PC-3 (cell line): ENCODE measurements at regions not wholly inside any gene's neighbourhood (a gene's known extent, or its start where the extent isn't known, plus 50 kb on each side); places are given as distances from the start of the nearest gene placed in this dataset.

Experiments used
- EZH2 ChIP-seq: fragments of 300-600 bp; sonication (generic); IDR thresholded peaks from one replicate; pipeline ENCODE4 v1.6.1; 2017; ENCODE audit warnings: antibody characterized with exemption, mild to moderate bottlenecking, low read length; ENCODE audit not compliant: unreplicated experiment
- TF ChIP-seq, protein P1 (sequence below): fragments of 300-600 bp; sonication (generic); conservative IDR thresholded peaks from 2 replicates; pipeline ENCODE4 v1.5.1; 2017; ENCODE audit warnings: antibody characterized with exemption, low read depth, mild to moderate bottlenecking, low read length

DNA sequence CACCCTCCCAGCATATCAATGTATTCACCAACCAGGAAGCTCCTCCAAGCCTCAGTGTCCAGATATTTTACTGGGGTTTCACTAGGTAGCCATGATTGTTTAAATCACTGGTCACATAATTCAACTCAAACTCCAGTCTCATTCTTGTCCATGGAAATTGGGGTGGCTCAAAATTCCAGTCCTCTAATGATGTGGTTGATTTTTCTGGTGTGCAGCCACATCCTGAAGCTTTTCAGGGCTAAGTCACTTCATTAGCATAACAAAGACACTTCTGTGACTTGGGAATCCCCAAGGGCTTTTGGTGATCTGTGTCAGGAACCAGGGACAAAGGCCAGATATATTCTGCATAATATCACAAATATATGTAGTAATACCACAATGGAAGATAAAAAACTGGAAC, 786.9 kb upstream of the IGFBP3 start:
- TF ChIP-seq, protein P1, sequence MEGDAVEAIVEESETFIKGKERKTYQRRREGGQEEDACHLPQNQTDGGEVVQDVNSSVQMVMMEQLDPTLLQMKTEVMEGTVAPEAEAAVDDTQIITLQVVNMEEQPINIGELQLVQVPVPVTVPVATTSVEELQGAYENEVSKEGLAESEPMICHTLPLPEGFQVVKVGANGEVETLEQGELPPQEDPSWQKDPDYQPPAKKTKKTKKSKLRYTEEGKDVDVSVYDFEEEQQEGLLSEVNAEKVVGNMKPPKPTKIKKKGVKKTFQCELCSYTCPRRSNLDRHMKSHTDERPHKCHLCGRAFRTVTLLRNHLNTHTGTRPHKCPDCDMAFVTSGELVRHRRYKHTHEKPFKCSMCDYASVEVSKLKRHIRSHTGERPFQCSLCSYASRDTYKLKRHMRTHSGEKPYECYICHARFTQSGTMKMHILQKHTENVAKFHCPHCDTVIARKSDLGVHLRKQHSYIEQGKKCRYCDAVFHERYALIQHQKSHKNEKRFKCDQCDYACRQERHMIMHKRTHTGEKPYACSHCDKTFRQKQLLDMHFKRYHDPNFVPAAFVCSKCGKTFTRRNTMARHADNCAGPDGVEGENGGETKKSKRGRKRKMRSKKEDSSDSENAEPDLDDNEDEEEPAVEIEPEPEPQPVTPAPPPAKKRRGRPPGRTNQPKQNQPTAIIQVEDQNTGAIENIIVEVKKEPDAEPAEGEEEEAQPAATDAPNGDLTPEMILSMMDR = no peak
- TF ChIP-seq EZH2 = no peak
